IMR-90 (cell line): ENCODE measurements at regions not wholly inside any gene's neighbourhood (a gene's known extent, or its start where the extent isn't known, plus 50 kb on each side); places are given as distances from the start of the nearest gene placed in this dataset.

Experiments
- ATAC-seq: fragments of 200-7000 bp; cut with Tn5 transposase; 2 replicates; pipeline ENCODE4 v1.9.1; 2020; ENCODE audit warnings: low read depth, mild to moderate bottlenecking, moderate library complexity
- BruUV-seq: library from RNA; stranded (reverse); fragments of 400-500 nt; replicated peaks from 2 replicates; lab custom pipeline; 2021; lab: Mats Ljungman, UMichigan
- CTCF ChIA-PET: fragments of 300-600 bp; formaldehyde crosslinking; extraction: SDS; loops from one replicate; lab custom pipeline; 2021; ENCODE audit warnings: antibody characterized with exemption; lab: Yijun Ruan, JAX
- POLR2A ChIA-PET: fragments of 300-600 bp; sonication (Branson Sonifier 250); formaldehyde crosslinking; loops from one replicate; lab custom pipeline; 2022; ENCODE audit warnings: antibody characterized with exemption; ENCODE audit not compliant: unreplicated experiment; lab: Charles Lee
- DNase-seq: peaks from one replicate; pipeline ENCODE4 v3.0.0; 2013
- H2AFZ ChIP-seq: replicated peaks from 2 replicates; pipeline ENCODE3; 2013; ENCODE audit warnings: low read length, mild to moderate bottlenecking; ENCODE audit not compliant: poor library complexity
- H2AK5ac ChIP-seq: 2 replicates; pipeline ENCODE4 v1.6.1; 2013; ENCODE audit warnings: low read depth, low read length, inconsistent platforms
- H2AK9ac ChIP-seq: replicated peaks from 2 replicates; pipeline ENCODE3; 2013; ENCODE audit warnings: mild to moderate bottlenecking, low read depth, low read length, moderate library complexity; ENCODE audit not compliant: poor library complexity
- H2BK120ac ChIP-seq: 2 replicates; pipeline ENCODE4 v1.6.1; 2013; ENCODE audit warnings: low read depth, low read length, inconsistent platforms
- H2BK15ac ChIP-seq: 3 replicates; pipeline ENCODE4 v1.6.1; 2013; ENCODE audit warnings: low read depth, low read length, inconsistent platforms
- H2BK20ac ChIP-seq: 2 replicates; pipeline ENCODE4 v1.6.1; 2013; ENCODE audit warnings: low read depth, mild to moderate bottlenecking, inconsistent platforms, low read length, moderate library complexity
- H2BK5ac ChIP-seq: 2 replicates; pipeline ENCODE4 v1.6.1; 2013; ENCODE audit warnings: mild to moderate bottlenecking, low read depth, low read length, inconsistent platforms; ENCODE audit not compliant: poor library complexity, severe bottlenecking
- H3K14ac ChIP-seq: replicated peaks from 2 replicates; pipeline ENCODE4 v1.6.1; 2013; ENCODE audit warnings: low read depth, low read length, inconsistent platforms
- H3K18ac ChIP-seq: 2 replicates; pipeline ENCODE4 v1.6.1; 2013; ENCODE audit warnings: low read depth, low read length, control low read depth
- H3K23ac ChIP-seq: 2 replicates; pipeline ENCODE4 v1.6.1; 2013; ENCODE audit warnings: low read depth, low read length, inconsistent platforms
- H3K27ac ChIP-seq: 2 replicates; pipeline ENCODE4 v1.5.1; 2013; ENCODE audit warnings: mild to moderate bottlenecking, control low read depth, low read length; ENCODE audit not compliant: insufficient read depth
- H3K27me3 ChIP-seq: 2 replicates; pipeline ENCODE4 v1.6.1; 2013; ENCODE audit warnings: low read length; ENCODE audit not compliant: control insufficient read depth, insufficient read depth
- H3K36me3 ChIP-seq: 2 replicates; pipeline ENCODE4 v1.6.1; 2013; ENCODE audit warnings: low read length, mixed read lengths; ENCODE audit not compliant: control insufficient read depth, insufficient read depth
- H3K4ac ChIP-seq: 2 replicates; pipeline ENCODE4 v1.6.1; 2013; ENCODE audit warnings: low read depth, low read length, inconsistent platforms
- H3K4me1 ChIP-seq: 2 replicates; pipeline ENCODE4 v1.6.1; 2013; ENCODE audit warnings: low read length, mixed read lengths; ENCODE audit not compliant: control insufficient read depth, insufficient read depth
- H3K4me2 ChIP-seq: 2 replicates; pipeline ENCODE4 v1.6.1; 2013; ENCODE audit warnings: low read depth, mild to moderate bottlenecking, control low read depth, low read length, moderate library complexity
- H3K4me3 ChIP-seq: 2 replicates; pipeline ENCODE4 v1.5.1; 2013; ENCODE audit warnings: low read depth, mild to moderate bottlenecking, control low read depth, low read length, moderate library complexity; ENCODE audit not compliant: insufficient read depth
- H3K56ac ChIP-seq: 2 replicates; pipeline ENCODE4 v1.6.1; 2013; ENCODE audit warnings: low read length, inconsistent platforms; ENCODE audit not compliant: insufficient read depth; ENCODE audit errors: extremely low read depth
- H3K79me1 ChIP-seq, 2 experiments: 2 replicates each; pipeline ENCODE4 v1.6.1; 2013; ENCODE audit warnings: low read length in 2 of 2, inconsistent platforms in 1 of 2, low read depth in 1 of 2
- H3K9ac ChIP-seq: 2 replicates; pipeline ENCODE4 v1.6.1; 2013; ENCODE audit warnings: low read depth, low read length, control low read depth
- H3K9me1 ChIP-seq: 2 replicates; pipeline ENCODE4 v1.6.1; 2013; ENCODE audit warnings: low read length, inconsistent platforms; ENCODE audit not compliant: insufficient read depth
- H3K9me3 ChIP-seq: 2 replicates; pipeline ENCODE4 v1.6.1; 2013; ENCODE audit warnings: low read length; ENCODE audit not compliant: control insufficient read depth, insufficient read depth
- H4K20me1 ChIP-seq: 2 replicates; pipeline ENCODE4 v1.6.1; 2013; ENCODE audit warnings: low read length, inconsistent platforms; ENCODE audit not compliant: insufficient read depth
- H4K5ac ChIP-seq: 2 replicates; pipeline ENCODE4 v1.6.1; 2013; ENCODE audit warnings: mild to moderate bottlenecking, low read depth, low read length, control low read depth
- H4K8ac ChIP-seq, 2 experiments: 2 replicates each; pipeline ENCODE4 v1.6.1; 2013; ENCODE audit warnings: low read depth in 2 of 2, low read length in 2 of 2, control low read depth in 1 of 2, inconsistent platforms in 1 of 2
- H4K91ac ChIP-seq: 2 replicates; pipeline ENCODE4 v1.6.1; 2013; ENCODE audit warnings: low read depth, low read length, inconsistent platforms; ENCODE audit not compliant: insufficient read depth
- BHLHE40 ChIP-seq: fragments of 150-350 bp; IDR thresholded peaks from 2 replicates; pipeline ENCODE4 v1.6.1; 2016; ENCODE audit warnings: mild to moderate bottlenecking, low read depth, low read length
- CEBPB ChIP-seq: IDR thresholded peaks from 2 replicates; pipeline ENCODE4 v1.6.1; 2012; ENCODE audit warnings: low read depth, low read length, improper control_type of control experiment
- CHD1 ChIP-seq: IDR thresholded peaks from 2 replicates; pipeline ENCODE4 v1.6.1; 2012; ENCODE audit warnings: low read depth, low read length, improper control_type of control experiment
- FOS ChIP-seq: fragments of 150-350 bp; IDR thresholded peaks from 2 replicates; pipeline ENCODE4 v1.6.1; 2016; ENCODE audit warnings: low read depth, low read length
- MAZ ChIP-seq: IDR thresholded peaks from 2 replicates; pipeline ENCODE4 v1.6.1; 2012; ENCODE audit warnings: low read depth, mild to moderate bottlenecking, low read length, improper control_type of control experiment, moderate library complexity, borderline replicate concordance
- MXI1 ChIP-seq: IDR thresholded peaks from 2 replicates; pipeline ENCODE4 v1.6.1; 2012; ENCODE audit warnings: low read depth, mild to moderate bottlenecking, low read length, moderate library complexity, borderline replicate concordance
- NFE2L2 ChIP-seq: fragments of 150-350 bp; IDR thresholded peaks from 2 replicates; pipeline ENCODE4 v1.6.1; 2016; ENCODE audit warnings: low read depth, mild to moderate bottlenecking, low read length
- POLR2A ChIP-seq: IDR thresholded peaks from 2 replicates; pipeline ENCODE4 v1.6.1; 2012; ENCODE audit warnings: mild to moderate bottlenecking, low read depth, low read length
- RAD21 ChIP-seq: IDR thresholded peaks from 2 replicates; pipeline ENCODE4 v1.6.1; 2012; ENCODE audit warnings: low read length, improper control_type of control experiment
- RCOR1 ChIP-seq: IDR thresholded peaks from 2 replicates; pipeline ENCODE4 v1.6.1; 2012; ENCODE audit warnings: mild to moderate bottlenecking, low read length, improper control_type of control experiment; ENCODE audit not compliant: insufficient replicate concordance
- RFX5 ChIP-seq: IDR thresholded peaks from 2 replicates; pipeline ENCODE4 v1.8.0; 2012; ENCODE audit warnings: low read depth, mild to moderate bottlenecking, low read length, moderate library complexity
- SMC3 ChIP-seq: fragments of 150-350 bp; IDR thresholded peaks from 2 replicates; pipeline ENCODE4 v1.6.1; 2016; ENCODE audit warnings: low read depth, mild to moderate bottlenecking, antibody characterized with exemption, low read length, moderate library complexity
- WGBS, 2 experiments: methylation state at CpG; one replicate each; pipeline versions ENCODE4 v1.1.5 to v1.1.7; 2013; ENCODE audit warnings: missing lambda C conversion rate in 2 of 2; ENCODE audit not compliant: insufficient read length in 1 of 2; ENCODE audit errors: extremely low coverage in 2 of 2; 5-methylcytosine and 5-hydroxymethylcytosine counted together
- dilution Hi-C: fragments of 300-500 bp; cut with HindIII; formaldehyde crosslinking; loops from one replicate; pipeline ENCODE4 v1.14.3; 2018; ENCODE audit warnings: low sequenced_read_pairs; ENCODE audit not compliant: unreplicated experiment
- in situ Hi-C: fragments of 300-500 bp; cut with MboI; formaldehyde crosslinking; loops from 3 replicates; pipeline ENCODE4 v1.14.3; 2019; ENCODE audit warnings: low sequenced_read_pairs, inconsistent platforms, mixed read lengths
- intact Hi-C: fragments of 100-400 bp; cut with micrococcal nuclease; formaldehyde crosslinking; loops from 2 replicates; pipeline ENCODE4 v1.10.0; 2022
- TF ChIP-seq, protein P1 (sequence below): fragments of 150-350 bp; IDR thresholded peaks from 2 replicates; pipeline ENCODE4 v1.6.1; 2017; ENCODE audit warnings: mild to moderate bottlenecking, antibody characterized with exemption, low read length, low read depth
- TF ChIP-seq, protein P2 (sequence below): conservative IDR thresholded peaks from 2 replicates; pipeline ENCODE4 v1.5.1; 2012; ENCODE audit warnings: mild to moderate bottlenecking, low read depth, low read length, improper control_type of control experiment
- TF ChIP-seq, protein P3 (sequence below): fragments of 150-350 bp; IDR thresholded peaks from 2 replicates; pipeline ENCODE4 v1.6.1; 2016; ENCODE audit warnings: low read depth, mild to moderate bottlenecking, low read length, moderate library complexity, borderline replicate concordance

DNA sequence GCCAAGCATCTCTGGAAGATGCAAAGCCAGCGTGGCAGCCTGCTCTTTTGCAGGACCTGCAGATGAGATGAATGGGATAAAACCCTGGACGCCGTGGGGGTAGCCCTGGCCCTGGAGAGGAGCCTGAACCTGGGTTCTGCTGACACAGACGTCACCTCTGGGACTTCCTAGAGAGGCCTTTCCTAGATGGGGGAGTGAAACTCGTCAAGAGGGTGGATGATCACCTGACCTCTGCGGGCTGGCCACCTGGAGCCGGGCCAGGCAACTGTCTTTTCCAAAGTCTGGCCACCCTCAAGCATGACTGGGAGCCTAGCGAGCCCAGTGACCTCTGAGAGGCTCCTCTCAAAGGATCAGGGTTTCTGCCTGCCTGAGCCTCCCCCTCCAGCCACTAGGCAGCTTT is 529.0 kb downstream of the KCNJ18 start:
- no peak overlapping the region for H2BK15ac ChIP-seq
- no peak overlapping the region for H4K5ac ChIP-seq
- no TSS peak for BruUV-seq
- H3K9ac ChIP-seq: no peak overlapping the region
- H3K4me3 ChIP-seq: no peak overlapping the region
- no peaks in the 10 kb centered on the region for H4K20me1 ChIP-seq
- H2BK120ac ChIP-seq: no peak overlapping the region
- intact Hi-C loops: no loop called here
- no peak overlapping the region for H2AK5ac ChIP-seq
- H3K36me3 ChIP-seq: no peaks in the 10 kb centered on the region
- no peak overlapping the region for H2BK20ac ChIP-seq
- no peak overlapping the region for H3K56ac ChIP-seq
- no peak for ATAC-seq
- in situ Hi-C loops: no loop called here
- 50% methylated on average over 4 of the region's 8 CpGs; no CpG with 5 or more reads in 1 of the 2 experiments for WGBS, 2 experiments
- no peaks in the 10 kb centered on the region for H3K9me1 ChIP-seq
- H3K79me1 ChIP-seq: no peaks in the 10 kb centered on the region
- no peak overlapping the region for H4K91ac ChIP-seq
- H2BK5ac ChIP-seq: no peak overlapping the region
- dilution Hi-C loops: no loop called here
- H3K4ac ChIP-seq: no peak overlapping the region
- CTCF ChIA-PET: no interaction called here
- DNase-seq: no peak
- H2AK9ac ChIP-seq: no peak overlapping the region
- H4K8ac ChIP-seq: no peak overlapping the region
- H3K9me3 ChIP-seq: peaks cover 7% of the 10 kb centered on the region; the same call in 1 of the 2 replicates
- H3K4me1 ChIP-seq: no peaks in the 10 kb centered on the region
- POLR2A ChIA-PET: no interaction called here
- H3K27me3 ChIP-seq: no peaks in the 10 kb centered on the region
- H3K18ac ChIP-seq: no peak overlapping the region
- H3K23ac ChIP-seq: no peak overlapping the region
- no peak overlapping the region for H3K27ac ChIP-seq
- no peak for TF ChIP-seq RAD21
- TF ChIP-seq SMC3: no peak
- TF ChIP-seq BHLHE40: no peak
- TF ChIP-seq, protein P1, sequence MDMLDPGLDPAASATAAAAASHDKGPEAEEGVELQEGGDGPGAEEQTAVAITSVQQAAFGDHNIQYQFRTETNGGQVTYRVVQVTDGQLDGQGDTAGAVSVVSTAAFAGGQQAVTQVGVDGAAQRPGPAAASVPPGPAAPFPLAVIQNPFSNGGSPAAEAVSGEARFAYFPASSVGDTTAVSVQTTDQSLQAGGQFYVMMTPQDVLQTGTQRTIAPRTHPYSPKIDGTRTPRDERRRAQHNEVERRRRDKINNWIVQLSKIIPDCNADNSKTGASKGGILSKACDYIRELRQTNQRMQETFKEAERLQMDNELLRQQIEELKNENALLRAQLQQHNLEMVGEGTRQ: no peak
- no peak for TF ChIP-seq CHD1
- TF ChIP-seq, protein P2, sequence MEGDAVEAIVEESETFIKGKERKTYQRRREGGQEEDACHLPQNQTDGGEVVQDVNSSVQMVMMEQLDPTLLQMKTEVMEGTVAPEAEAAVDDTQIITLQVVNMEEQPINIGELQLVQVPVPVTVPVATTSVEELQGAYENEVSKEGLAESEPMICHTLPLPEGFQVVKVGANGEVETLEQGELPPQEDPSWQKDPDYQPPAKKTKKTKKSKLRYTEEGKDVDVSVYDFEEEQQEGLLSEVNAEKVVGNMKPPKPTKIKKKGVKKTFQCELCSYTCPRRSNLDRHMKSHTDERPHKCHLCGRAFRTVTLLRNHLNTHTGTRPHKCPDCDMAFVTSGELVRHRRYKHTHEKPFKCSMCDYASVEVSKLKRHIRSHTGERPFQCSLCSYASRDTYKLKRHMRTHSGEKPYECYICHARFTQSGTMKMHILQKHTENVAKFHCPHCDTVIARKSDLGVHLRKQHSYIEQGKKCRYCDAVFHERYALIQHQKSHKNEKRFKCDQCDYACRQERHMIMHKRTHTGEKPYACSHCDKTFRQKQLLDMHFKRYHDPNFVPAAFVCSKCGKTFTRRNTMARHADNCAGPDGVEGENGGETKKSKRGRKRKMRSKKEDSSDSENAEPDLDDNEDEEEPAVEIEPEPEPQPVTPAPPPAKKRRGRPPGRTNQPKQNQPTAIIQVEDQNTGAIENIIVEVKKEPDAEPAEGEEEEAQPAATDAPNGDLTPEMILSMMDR: no peak
- TF ChIP-seq, protein P3, sequence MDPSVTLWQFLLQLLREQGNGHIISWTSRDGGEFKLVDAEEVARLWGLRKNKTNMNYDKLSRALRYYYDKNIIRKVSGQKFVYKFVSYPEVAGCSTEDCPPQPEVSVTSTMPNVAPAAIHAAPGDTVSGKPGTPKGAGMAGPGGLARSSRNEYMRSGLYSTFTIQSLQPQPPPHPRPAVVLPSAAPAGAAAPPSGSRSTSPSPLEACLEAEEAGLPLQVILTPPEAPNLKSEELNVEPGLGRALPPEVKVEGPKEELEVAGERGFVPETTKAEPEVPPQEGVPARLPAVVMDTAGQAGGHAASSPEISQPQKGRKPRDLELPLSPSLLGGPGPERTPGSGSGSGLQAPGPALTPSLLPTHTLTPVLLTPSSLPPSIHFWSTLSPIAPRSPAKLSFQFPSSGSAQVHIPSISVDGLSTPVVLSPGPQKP: no peak
- no peak for TF ChIP-seq RFX5
- no peak for TF ChIP-seq MXI1
- no peak for TF ChIP-seq POLR2A
- TF ChIP-seq FOS: no peak
- TF ChIP-seq NFE2L2: no peak
- TF ChIP-seq CEBPB: no peak
- no peak for TF ChIP-seq MAZ
- TF ChIP-seq RCOR1: no peak
- H2AFZ ChIP-seq: no peak overlapping the region
- H3K14ac ChIP-seq: no peak overlapping the region
- H3K4me2 ChIP-seq: no peak overlapping the region
